Loucy (cell line): ENCODE measurements at regions not wholly inside any gene's neighbourhood (a gene's known extent, or its start where the extent isn't known, plus 50 kb on each side); places are given as distances from the start of the nearest gene placed in this dataset.

Source experiments
- CTCF ChIP-seq: fragments of 200-600 bp; sonication (generic); conservative IDR thresholded peaks from 2 replicates; pipeline ENCODE4 v1.5.1; 2014; ENCODE audit warnings: mild to moderate bottlenecking, antibody characterized with exemption, low read length
- EZH2phosphoT487 ChIP-seq: fragments of 200-600 bp; IDR thresholded peaks from 2 replicates; pipeline ENCODE4 v1.6.1; 2018; ENCODE audit warnings: antibody characterized with exemption, mild to moderate bottlenecking, moderate library complexity, borderline replicate concordance

- TF ChIP-seq CTCF (no peak), EZH2phosphoT487 (no peak)
Measured at GRCh38 chr18:27797484-27797883, 379.4 kb downstream of the CDH2 start.
